Liver (tissue), 8 donors: ENCODE measurements at regions not wholly inside any gene's neighbourhood (a gene's known extent, or its start where the extent isn't known, plus 50 kb on each side); places are given as distances from the start of the nearest gene placed in this dataset.

Experiments used
- DNase-seq: peaks from one replicate; pipeline ENCODE4 v3.0.0-alpha.2; 2017; ENCODE audit warnings: low spot score
- H3K27ac ChIP-seq, 2 donors: one replicate each; pipeline ENCODE4 v1.7.0; 2013; ENCODE audit warnings: inconsistent platforms in 2 of 2, low read length in 2 of 2, control low read depth in 1 of 2, low read depth in 1 of 2, mild to moderate bottlenecking in 1 of 2
- H3K27me3 ChIP-seq, 4 donors: one replicate each; pipeline versions ENCODE4 v1.6.1 to v1.7.0; 2013; ENCODE audit warnings: low read length in 3 of 4, inconsistent platforms in 1 of 4, mild to moderate bottlenecking in 1 of 4, moderate library complexity in 1 of 4; ENCODE audit not compliant: control insufficient read depth in 4 of 4, insufficient read depth in 4 of 4
- H3K36me3 ChIP-seq, 4 donors: one replicate each; pipeline versions ENCODE4 v1.6.1 to v1.7.0; 2013; ENCODE audit warnings: low read length in 3 of 4, mild to moderate bottlenecking in 3 of 4, low read depth in 1 of 4, moderate library complexity in 1 of 4; ENCODE audit not compliant: control insufficient read depth in 4 of 4, insufficient read depth in 3 of 4
- H3K4me1 ChIP-seq, 4 donors: one replicate each; pipeline versions ENCODE4 v1.6.1 to v1.7.0; 2013; ENCODE audit warnings: low read length in 3 of 4, mild to moderate bottlenecking in 3 of 4, moderate library complexity in 1 of 4; ENCODE audit not compliant: control insufficient read depth in 4 of 4, insufficient read depth in 4 of 4
- H3K4me3 ChIP-seq, 3 donors: one replicate each; pipeline versions ENCODE4 v1.6.1 to v1.7.0; 2013; ENCODE audit warnings: low read length in 3 of 3, control low read depth in 1 of 3, low read depth in 1 of 3, mild to moderate bottlenecking in 1 of 3
- H3K9ac ChIP-seq, 2 donors: one replicate each; pipeline ENCODE4 v1.7.0; 2013; ENCODE audit warnings: low read length in 2 of 2, mild to moderate bottlenecking in 2 of 2, moderate library complexity in 2 of 2, control low read depth in 1 of 2, low read depth in 1 of 2
- H3K9me3 ChIP-seq, 4 donors: one replicate each; pipeline versions ENCODE4 v1.6.1 to v1.7.0; 2013; ENCODE audit warnings: low read length in 3 of 4; ENCODE audit not compliant: control insufficient read depth in 4 of 4
- FOXA1 ChIP-seq: IDR thresholded peaks from 2 replicates; pipeline ENCODE4 v1.6.1; 2016; ENCODE audit warnings: antibody characterized with exemption
- FOXA2 ChIP-seq: IDR thresholded peaks from 2 replicates; pipeline ENCODE4 v1.6.1; 2016; ENCODE audit warnings: antibody characterized with exemption
- GABPA ChIP-seq, 2 donors: IDR thresholded peaks in 1 of 2; conservative IDR thresholded peaks in 1 of 2; 2 replicates each; pipeline ENCODE4 v1.6.1; 2016; ENCODE audit warnings: antibody characterized with exemption in 2 of 2, mild to moderate bottlenecking in 1 of 2, moderate library complexity in 1 of 2
- HNF4A ChIP-seq, 2 donors: conservative IDR thresholded peaks; 2 replicates each; pipeline ENCODE4 v1.6.1; 2016; ENCODE audit warnings: antibody characterized with exemption in 2 of 2, mild to moderate bottlenecking in 2 of 2
- HNF4G ChIP-seq: IDR thresholded peaks from 2 replicates; pipeline ENCODE4 v1.6.1; 2016; ENCODE audit warnings: antibody characterized with exemption
- JUND ChIP-seq, 2 donors: IDR thresholded peaks; 2 replicates each; pipeline ENCODE4 v1.6.1; 2016; ENCODE audit warnings: antibody characterized with exemption in 2 of 2
- RAD21 ChIP-seq, 2 donors: IDR thresholded peaks; 2 replicates each; pipeline ENCODE4 v1.6.1; 2016; ENCODE audit warnings: antibody characterized with exemption in 2 of 2, mild to moderate bottlenecking in 2 of 2
- RXRA ChIP-seq, 2 donors: IDR thresholded peaks; 2 replicates each; pipeline ENCODE4 v1.6.1; 2017 to 2018; ENCODE audit warnings: antibody characterized with exemption in 2 of 2, mild to moderate bottlenecking in 1 of 2
- SP1 ChIP-seq: IDR thresholded peaks from 2 replicates; pipeline ENCODE4 v1.6.1; 2018; ENCODE audit warnings: antibody characterized with exemption, mild to moderate bottlenecking
- YY1 ChIP-seq: IDR thresholded peaks from 2 replicates; pipeline ENCODE4 v1.6.1; 2016; ENCODE audit warnings: antibody characterized with exemption, mild to moderate bottlenecking
- WGBS: extraction: QIAGEN DNeasy Blood & Tissue Kit; methylation state at CpG from one replicate; pipeline ENCODE4 v1.1.7; 2013; 5-methylcytosine and 5-hydroxymethylcytosine counted together
- TF ChIP-seq, protein P1 (sequence below): fragments of 150-350 bp; IDR thresholded peaks from 2 replicates; pipeline ENCODE4 v1.5.1; 2017; ENCODE audit warnings: improper control_type of control experiment, low read depth, low read length; ENCODE audit not compliant: missing input control
- TF ChIP-seq, protein P2 (sequence below): IDR thresholded peaks from 2 replicates; pipeline ENCODE4 v1.6.1; 2016; ENCODE audit warnings: antibody characterized with exemption
- TF ChIP-seq, protein P3 (sequence below): IDR thresholded peaks from 2 replicates; pipeline ENCODE4 v1.6.1; 2016; ENCODE audit warnings: antibody characterized with exemption
- donor health status: healthy.
- donor health status: healthy.
- donor health status: healthy.
- donor health status: healthy.
- donor health status: healthy.

DNA sequence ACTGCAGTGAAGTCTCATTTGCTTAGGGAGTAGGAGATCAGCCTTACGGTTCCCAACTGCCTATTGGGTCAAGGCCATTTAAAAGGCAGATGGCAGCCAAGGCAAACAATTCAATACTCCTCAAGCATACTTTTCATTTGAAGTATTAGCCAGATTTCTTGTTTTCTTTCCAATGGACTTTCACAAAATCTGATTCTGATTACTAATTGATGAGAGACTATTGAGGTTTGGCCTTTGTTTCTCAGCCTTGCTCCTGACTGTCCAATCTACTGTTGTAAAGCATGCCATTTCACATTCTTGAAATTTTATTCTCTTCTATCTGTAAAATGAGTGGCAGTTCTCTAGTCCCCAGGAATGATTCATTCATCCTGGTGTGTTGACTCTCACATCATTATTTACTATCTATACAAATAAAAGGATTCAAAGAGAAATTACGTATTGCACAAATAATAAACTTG lies 166.2 kb upstream of the TGFBR2 start (continued):
- TF ChIP-seq, protein P1, sequence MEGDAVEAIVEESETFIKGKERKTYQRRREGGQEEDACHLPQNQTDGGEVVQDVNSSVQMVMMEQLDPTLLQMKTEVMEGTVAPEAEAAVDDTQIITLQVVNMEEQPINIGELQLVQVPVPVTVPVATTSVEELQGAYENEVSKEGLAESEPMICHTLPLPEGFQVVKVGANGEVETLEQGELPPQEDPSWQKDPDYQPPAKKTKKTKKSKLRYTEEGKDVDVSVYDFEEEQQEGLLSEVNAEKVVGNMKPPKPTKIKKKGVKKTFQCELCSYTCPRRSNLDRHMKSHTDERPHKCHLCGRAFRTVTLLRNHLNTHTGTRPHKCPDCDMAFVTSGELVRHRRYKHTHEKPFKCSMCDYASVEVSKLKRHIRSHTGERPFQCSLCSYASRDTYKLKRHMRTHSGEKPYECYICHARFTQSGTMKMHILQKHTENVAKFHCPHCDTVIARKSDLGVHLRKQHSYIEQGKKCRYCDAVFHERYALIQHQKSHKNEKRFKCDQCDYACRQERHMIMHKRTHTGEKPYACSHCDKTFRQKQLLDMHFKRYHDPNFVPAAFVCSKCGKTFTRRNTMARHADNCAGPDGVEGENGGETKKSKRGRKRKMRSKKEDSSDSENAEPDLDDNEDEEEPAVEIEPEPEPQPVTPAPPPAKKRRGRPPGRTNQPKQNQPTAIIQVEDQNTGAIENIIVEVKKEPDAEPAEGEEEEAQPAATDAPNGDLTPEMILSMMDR: no peak
- TF ChIP-seq FOXA1 (no peak), RXRA (IDR thresholded peaks at IDR 0.05) (no peak), RAD21 (IDR thresholded peaks at IDR 0.05) (no peak), YY1 (no peak), FOXA2 (no peak), HNF4G (no peak)
- TF ChIP-seq, protein P2, sequence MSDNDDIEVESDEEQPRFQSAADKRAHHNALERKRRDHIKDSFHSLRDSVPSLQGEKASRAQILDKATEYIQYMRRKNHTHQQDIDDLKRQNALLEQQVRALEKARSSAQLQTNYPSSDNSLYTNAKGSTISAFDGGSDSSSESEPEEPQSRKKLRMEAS: no peak

DNA sequence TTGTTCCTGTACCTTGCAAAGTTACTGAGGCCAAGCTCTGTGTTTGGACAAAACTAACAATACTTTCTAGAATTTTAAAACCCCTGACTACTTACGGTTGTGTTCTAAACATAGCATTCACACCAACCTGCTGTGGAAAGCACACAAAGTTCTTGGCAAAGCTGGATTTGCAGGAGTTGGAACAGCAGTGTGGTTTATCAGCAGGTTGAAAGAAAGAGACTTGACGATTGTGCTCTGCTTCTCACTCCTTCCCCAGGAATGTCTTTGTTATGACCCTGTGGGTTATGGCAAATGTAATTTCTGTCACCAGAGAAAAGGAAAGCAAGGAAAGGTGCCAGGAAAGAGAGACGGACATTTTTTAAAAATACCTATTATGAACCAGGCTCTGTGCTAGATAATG lies 165.5 kb upstream of the TGFBR2 start:
- Histone ChIP-seq H3K27ac (no peak overlapping the region), H3K36me3 (no peaks in the 10 kb centered on the region), H3K27me3 (no peaks in the 10 kb centered on the region), H3K4me1 (no peaks in the 10 kb centered on the region), H3K9me3 (no peaks in the 10 kb centered on the region), H3K9ac (no peak overlapping the region), H3K4me3 (no peak overlapping the region)
- 65% methylated on average over 3 of the region's 3 CpGs for WGBS
- DNase-seq: no peak
- TF ChIP-seq JUND (IDR thresholded peaks at IDR 0.05): no peak
- no peak for TF ChIP-seq RAD21 (IDR thresholded peaks at IDR 0.05)
- TF ChIP-seq, protein P3, sequence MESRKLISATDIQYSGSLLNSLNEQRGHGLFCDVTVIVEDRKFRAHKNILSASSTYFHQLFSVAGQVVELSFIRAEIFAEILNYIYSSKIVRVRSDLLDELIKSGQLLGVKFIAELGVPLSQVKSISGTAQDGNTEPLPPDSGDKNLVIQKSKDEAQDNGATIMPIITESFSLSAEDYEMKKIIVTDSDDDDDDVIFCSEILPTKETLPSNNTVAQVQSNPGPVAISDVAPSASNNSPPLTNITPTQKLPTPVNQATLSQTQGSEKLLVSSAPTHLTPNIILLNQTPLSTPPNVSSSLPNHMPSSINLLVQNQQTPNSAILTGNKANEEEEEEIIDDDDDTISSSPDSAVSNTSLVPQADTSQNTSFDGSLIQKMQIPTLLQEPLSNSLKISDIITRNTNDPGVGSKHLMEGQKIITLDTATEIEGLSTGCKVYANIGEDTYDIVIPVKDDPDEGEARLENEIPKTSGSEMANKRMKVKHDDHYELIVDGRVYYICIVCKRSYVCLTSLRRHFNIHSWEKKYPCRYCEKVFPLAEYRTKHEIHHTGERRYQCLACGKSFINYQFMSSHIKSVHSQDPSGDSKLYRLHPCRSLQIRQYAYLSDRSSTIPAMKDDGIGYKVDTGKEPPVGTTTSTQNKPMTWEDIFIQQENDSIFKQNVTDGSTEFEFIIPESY: no peak
- TF ChIP-seq SP1: peak; percentile 18

DNA sequence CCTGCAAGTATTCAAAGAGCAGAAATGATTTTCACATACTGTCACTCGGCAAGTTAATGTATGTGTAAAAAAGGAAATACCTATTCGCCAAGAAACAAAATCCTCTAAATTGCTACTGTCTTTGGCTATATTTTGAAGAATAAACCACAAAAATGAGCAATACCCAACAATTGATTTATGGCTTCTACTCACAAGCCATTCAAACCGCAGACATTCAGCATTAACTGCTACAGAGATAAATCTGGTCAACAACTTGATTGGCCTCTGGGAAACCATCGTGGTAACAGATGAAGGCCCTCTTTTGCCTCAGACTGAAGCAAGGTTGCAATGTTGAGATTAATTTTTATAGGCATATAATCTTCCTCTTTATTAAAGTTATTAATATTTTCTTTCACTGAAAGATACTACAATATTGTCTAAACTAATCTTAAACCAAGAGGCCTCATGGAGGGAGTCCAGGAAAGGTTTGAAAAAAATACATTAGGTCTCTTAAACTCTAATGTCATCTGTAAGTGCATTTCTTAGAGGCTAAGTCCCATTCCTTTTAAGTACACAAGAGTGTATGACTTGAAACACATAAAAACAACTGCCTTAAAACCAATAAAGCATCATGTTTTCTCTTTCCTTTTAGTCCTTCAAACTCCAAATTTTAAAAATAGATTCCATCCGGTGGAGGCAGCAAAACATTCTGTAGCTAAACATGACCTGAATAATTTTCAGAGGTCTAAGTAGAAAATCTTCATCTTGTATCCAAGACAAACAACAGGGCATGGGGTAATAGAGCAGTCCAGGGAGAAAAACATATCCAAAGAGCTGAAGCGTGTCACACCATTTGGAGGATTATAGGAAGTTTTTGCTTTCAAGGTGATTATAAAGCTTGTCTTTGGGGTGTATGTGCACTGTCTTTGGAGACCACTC lies 162.4 kb upstream of the TGFBR2 start:
- H3K27ac ChIP-seq: no peak overlapping the region
- no peaks in the 10 kb centered on the region for H3K36me3 ChIP-seq
- 71% methylated on average over 6 of the region's 6 CpGs for WGBS
- TF ChIP-seq RAD21 (IDR thresholded peaks at IDR 0.05) (peak; percentile 31 to 39), HNF4A (conservative IDR thresholded peaks at IDR 0.05) (peak in 1 of 2 donors; percentile 6), GABPA (IDR thresholded peaks at IDR 0.05 in 1 of 2, conservative IDR thresholded peaks at IDR 0.05 in 1 of 2) (no peak)
- no peak for DNase-seq
- H3K4me1 ChIP-seq: no peaks in the 10 kb centered on the region
- no peaks in the 10 kb centered on the region for H3K9me3 ChIP-seq
- no peak overlapping the region for H3K9ac ChIP-seq
- no peaks in the 10 kb centered on the region for H3K27me3 ChIP-seq
- no peak overlapping the region for H3K4me3 ChIP-seq
